Thoracic aorta (tissue), 2 donors: ENCODE measurements at regions not wholly inside any gene's neighbourhood (a gene's known extent, or its start where the extent isn't known, plus 50 kb on each side); places are given as distances from the start of the nearest gene placed in this dataset.

Source experiments
- ATAC-seq: fragments of 150-250 bp; one replicate; pipeline ENCODE4 v1.8.0; 2017; ENCODE audit warnings: low read depth; ENCODE audit not compliant: insufficient number of reproducible peaks, low FRiP score
- DNase-seq: peaks from one replicate; pipeline ENCODE4 v3.0.0-alpha.2; 2020; ENCODE audit warnings: low spot score
- H3K27ac ChIP-seq, 2 donors: fragments of 200-600 bp; sonication (generic); 1 replicate in 1 of 2; 2 replicates in 1 of 2; pipeline ENCODE4 v1.5.1; 2016; ENCODE audit warnings: mild to moderate bottlenecking in 2 of 2, moderate library complexity in 2 of 2
- H3K27me3 ChIP-seq: fragments of 200-600 bp; sonication (generic); replicated peaks from 2 replicates; pipeline ENCODE4 v1.6.0; 2016; ENCODE audit warnings: mild to moderate bottlenecking; ENCODE audit not compliant: insufficient read depth
- H3K36me3 ChIP-seq: fragments of 200-600 bp; sonication (generic); one replicate; pipeline ENCODE4 v1.5.1; 2016
- H3K4me1 ChIP-seq, 2 donors: fragments of 200-600 bp; sonication (generic); 1 replicate in 1 of 2; 2 replicates in 1 of 2; pipeline versions ENCODE4 v1.5.1 to v1.6.0; 2016; ENCODE audit warnings: low read depth in 2 of 2, mild to moderate bottlenecking in 1 of 2; ENCODE audit not compliant: control insufficient read depth in 1 of 2
- H3K4me3 ChIP-seq: fragments of 200-600 bp; sonication (generic); 2 replicates; pipeline ENCODE4 v1.5.1; 2016; ENCODE audit warnings: mild to moderate bottlenecking
- H3K9me3 ChIP-seq: fragments of 200-600 bp; sonication (generic); 2 replicates; pipeline ENCODE4 v1.5.1; 2016
- CTCF ChIP-seq: fragments of 200-600 bp; sonication (generic); IDR thresholded peaks from one replicate; pipeline ENCODE4 v1.5.1; 2019; ENCODE audit warnings: antibody characterized with exemption

DNA sequence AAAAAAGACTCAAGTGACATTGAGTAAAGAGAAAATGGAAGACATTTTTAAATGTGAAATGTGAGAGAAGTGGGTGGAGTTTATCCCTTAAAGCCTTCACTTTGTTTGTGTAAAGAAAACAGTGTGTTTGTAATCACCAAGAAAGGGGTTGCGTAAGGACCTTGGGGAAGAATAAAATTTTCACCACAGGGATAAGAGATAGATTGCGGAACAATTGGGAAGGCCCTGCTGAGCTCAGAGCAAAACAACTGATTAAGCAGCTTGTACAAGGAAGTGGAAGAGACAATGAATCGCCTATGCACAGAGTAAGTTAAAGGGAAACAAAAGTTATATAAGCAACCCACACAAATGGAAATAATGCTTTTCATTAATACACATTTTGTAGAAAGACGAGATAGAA, 327.7 kb downstream of the RAD51AP2 start:
- no peak overlapping the region for H3K4me3 ChIP-seq
- no peak for TF ChIP-seq CTCF
- no peaks in the 10 kb centered on the region for H3K27me3 ChIP-seq
- DNase-seq, result no peak
- H3K4me1 ChIP-seq, result no peaks in the 10 kb centered on the region
- H3K27ac ChIP-seq, result no peak overlapping the region
- no peak for ATAC-seq
- no peaks in the 10 kb centered on the region for H3K36me3 ChIP-seq
- H3K9me3 ChIP-seq, result no peaks in the 10 kb centered on the region

DNA sequence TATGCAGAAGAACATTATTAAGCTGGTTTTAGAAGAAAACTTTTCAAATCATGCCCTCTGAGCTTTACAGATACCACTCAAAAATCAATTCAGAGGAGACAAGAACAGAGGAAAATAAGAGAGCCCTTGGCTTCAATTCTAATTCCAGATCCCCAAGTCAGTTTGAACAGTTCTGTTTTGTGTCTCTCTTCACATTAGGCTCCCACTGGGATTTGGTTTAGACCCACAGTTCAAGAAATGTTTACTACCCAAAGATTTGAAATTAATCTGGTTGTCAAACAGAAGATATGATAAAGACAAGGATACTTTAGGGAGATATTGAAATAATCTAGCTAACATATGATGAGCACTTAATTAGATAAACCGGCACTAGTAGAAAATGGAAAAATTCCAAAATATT, 329.5 kb downstream of the RAD51AP2 start:
- no peak overlapping the region for H3K27ac ChIP-seq
- no peaks in the 10 kb centered on the region for H3K4me1 ChIP-seq
- ATAC-seq (no peak), DNase-seq (no peak)
- H3K4me3 ChIP-seq, result no peak overlapping the region
- TF ChIP-seq CTCF, result no peak
- no peaks in the 10 kb centered on the region for H3K9me3 ChIP-seq
- H3K27me3 ChIP-seq, result no peaks in the 10 kb centered on the region
- no peaks in the 10 kb centered on the region for H3K36me3 ChIP-seq

GRCh38 chr2:17184512-17184911, 333.7 kb downstream of the RAD51AP2 start:
- no peaks in the 10 kb centered on the region for H3K36me3 ChIP-seq
- ATAC-seq (no peak), DNase-seq (no peak)
- H3K27ac ChIP-seq, result no peak overlapping the region
- no peaks in the 10 kb centered on the region for H3K9me3 ChIP-seq
- H3K4me1 ChIP-seq, result no peaks in the 10 kb centered on the region
- no peak overlapping the region for H3K4me3 ChIP-seq
- no peaks in the 10 kb centered on the region for H3K27me3 ChIP-seq
- TF ChIP-seq CTCF, result no peak

- H3K4me1 ChIP-seq, result no peaks in the 10 kb centered on the region
- H3K36me3 ChIP-seq, result no peaks in the 10 kb centered on the region
- no peaks in the 10 kb centered on the region for H3K9me3 ChIP-seq
- no peak for TF ChIP-seq CTCF
- H3K27me3 ChIP-seq, result no peaks in the 10 kb centered on the region
- DNase-seq, result no peak
- H3K27ac ChIP-seq, result no peak overlapping the region
- no peak overlapping the region for H3K4me3 ChIP-seq
- no peak for ATAC-seq
Observed at GRCh38 chr2:17182399-17182798, 335.8 kb downstream of the RAD51AP2 start.

- no peaks in the 10 kb centered on the region for H3K9me3 ChIP-seq
- no peaks in the 10 kb centered on the region for H3K4me1 ChIP-seq
- no peak overlapping the region for H3K4me3 ChIP-seq
- DNase-seq (no peak), ATAC-seq (no peak)
- H3K36me3 ChIP-seq, result no peaks in the 10 kb centered on the region
- H3K27ac ChIP-seq, result no peak overlapping the region
- no peak for TF ChIP-seq CTCF
- no peaks in the 10 kb centered on the region for H3K27me3 ChIP-seq
Observed at GRCh38 chr2:17181051-17181752, 337.0 kb downstream of the RAD51AP2 start.
